ENCODE measurements at regions not wholly inside any gene's neighbourhood (a gene's known extent, or its start where the extent isn't known, plus 50 kb on each side); places are given as distances from the start of the nearest gene placed in this dataset.
"Not testable (repeated sequence)": the region's sequence is repeated elsewhere in the genome, so short reads cannot be mapped to it uniquely, and the experiment has no call there.

- Histone ChIP-seq H3K27ac (ENCODE audit: insufficient read depth, low read depth, low read length) (no peak overlapping the region), H3K9me3 (replicated peaks; ENCODE audit: control insufficient read depth, insufficient read depth, low read length) (no peaks in the 10 kb centered on the region), H3K9ac (replicated peaks; ENCODE audit: extremely low read depth, insufficient read depth, low read length) (no peak overlapping the region), H3K79me2 (ENCODE audit: control insufficient read depth, insufficient read depth, low read length) (no peaks in the 10 kb centered on the region), H3K4me1 (ENCODE audit: control insufficient read depth, extremely low read depth, insufficient read depth, low read length) (no peaks in the 10 kb centered on the region), H3K4me2 (ENCODE audit: insufficient read depth, low read length) (no peak overlapping the region), H4K20me1 (replicated peaks; ENCODE audit: control insufficient read depth, extremely low read depth, insufficient read depth, low read length) (no peaks in the 10 kb centered on the region), H2AFZ (ENCODE audit: low read depth, low read length) (no peak overlapping the region), H3K9me1 (replicated peaks; ENCODE audit: control insufficient read depth, extremely low read depth, insufficient read depth, low read length) (no peaks in the 10 kb centered on the region), H3K27me3 (ENCODE audit: control insufficient read depth in 2 of 2, insufficient read depth in 2 of 2, low read length in 2 of 2) (no peaks in the 10 kb centered on the region), H3K4me3 (replicated peaks in 1 of 3; ENCODE audit: insufficient read depth in 1 of 3, low read depth in 1 of 3, low read length in 3 of 3) (no peak overlapping the region), H3K36me3 (ENCODE audit: control insufficient read depth in 2 of 2, extremely low read depth in 1 of 2, insufficient read depth in 2 of 2, low read length in 2 of 2) (no peaks in the 10 kb centered on the region)
- CTCF ChIA-PET = no interaction called here
- dilution Hi-C loops (cut with MboI; ENCODE audit: extremely low pct_ligation_motif_present, low sequenced_read_pairs) (no loop called here), intact Hi-C loops (cut with micrococcal nuclease) (no loop called here)
- BruUV-seq (replicated peaks) = no TSS peak
- POLR2A ChIA-PET = no interaction called here
- FAIRE-seq (no peak), DNase-seq (ENCODE audit: low read depth, low spot score) (no peak)
- TF ChIP-seq MYC (IDR thresholded peaks at IDR 0.05; ENCODE audit: low read depth, low read length) = no peak
- TF ChIP-seq GATA2 (IDR thresholded peaks at IDR 0.05; ENCODE audit: insufficient read depth, insufficient read length, low read depth, low read length) = no peak
- TF ChIP-seq JUN (IDR thresholded peaks at IDR 0.05; ENCODE audit: borderline replicate concordance, insufficient read depth, insufficient read length, low read depth) = no peak
- no peak for TF ChIP-seq POLR2A (IDR thresholded peaks at IDR 0.05; ENCODE audit: low read depth, low read length)
- no peak for TF ChIP-seq MAX (IDR thresholded peaks at IDR 0.05; ENCODE audit: insufficient read depth, insufficient read length)
- TF ChIP-seq EZH2 (IDR thresholded peaks at IDR 0.05; ENCODE audit: borderline replicate concordance, low read depth, low read length, severe bottlenecking) = no peak
These were observed 389.1 kb upstream of the ST8SIA4 start for GRCh38 chr5:101292199-101292598.

- H4K20me1 ChIP-seq (replicated peaks; ENCODE audit: control insufficient read depth, extremely low read depth, insufficient read depth, low read length); H3K36me3 ChIP-seq (ENCODE audit: control insufficient read depth in 2 of 2, extremely low read depth in 1 of 2, insufficient read depth in 2 of 2, low read length in 2 of 2); H3K9ac ChIP-seq (replicated peaks; ENCODE audit: extremely low read depth, insufficient read depth, low read length); H3K4me1 ChIP-seq (ENCODE audit: control insufficient read depth, extremely low read depth, insufficient read depth, low read length); H2AFZ ChIP-seq (ENCODE audit: low read depth, low read length); H3K9me1 ChIP-seq (replicated peaks; ENCODE audit: control insufficient read depth, extremely low read depth, insufficient read depth, low read length); FAIRE-seq; H3K27ac ChIP-seq (ENCODE audit: insufficient read depth, low read depth, low read length); H3K27me3 ChIP-seq (ENCODE audit: control insufficient read depth in 2 of 2, insufficient read depth in 2 of 2, low read length in 2 of 2); intact Hi-C loops (cut with micrococcal nuclease); H3K4me3 ChIP-seq (replicated peaks in 1 of 3; ENCODE audit: insufficient read depth in 1 of 3, low read depth in 1 of 3, low read length in 3 of 3); dilution Hi-C loops (cut with MboI; ENCODE audit: extremely low pct_ligation_motif_present, low sequenced_read_pairs); H3K79me2 ChIP-seq (ENCODE audit: control insufficient read depth, insufficient read depth, low read length); BruUV-seq (replicated peaks); H3K4me2 ChIP-seq (ENCODE audit: insufficient read depth, low read length); DNase-seq (ENCODE audit: low read depth, low spot score); CTCF ChIA-PET; H3K9me3 ChIP-seq (replicated peaks; ENCODE audit: control insufficient read depth, insufficient read depth, low read length); POLR2A ChIA-PET: not testable (repeated sequence)
These were observed 387.7 kb upstream of the ST8SIA4 start for GRCh38 chr5:101290761-101291160.
